ENCODE measurements at regions not wholly inside any gene's neighbourhood (a gene's known extent, or its start where the extent isn't known, plus 50 kb on each side); places are given as distances from the start of the nearest gene placed in this dataset.
A peak's percentile ranks its signal among the peaks of the same experiment; 100 is the strongest.

- TF ChIP-seq CTCF (IDR thresholded peaks at IDR 0.05) (no peak), POLR2A (IDR thresholded peaks at IDR 0.05) (no peak)
- Histone ChIP-seq H3K36me3 (no peaks in the 10 kb centered on the region), H3K4me1 (no peaks in the 10 kb centered on the region), H3K9me3 (no peaks in the 10 kb centered on the region), H3K27me3 (no peaks in the 10 kb centered on the region), H3K27ac (no peak overlapping the region), H3K4me3 (no peak overlapping the region)
- WGBS, 4 donors: 77 to 85% (median 79%) methylated on average over 3 of the region's 3 CpGs
- ATAC-seq (peak in 3 of 4 donors; percentile 64 to 83 (median 79)), DNase-seq (peak in 4 of 5 donors; percentile 26 to 71 (median 46))
- intact Hi-C loops (cut with DNase I): loop anchor here in 5 of 10 donors (10.0 kb wide), 4 partner anchors 178 to 348 kb away; partner anchors contain the start of gene PDE1A (in 1 of the 5)
Measured at GRCh38 chr2:182642328-182642727, 73.7 kb upstream of the DNAJC10 start.

DNA sequence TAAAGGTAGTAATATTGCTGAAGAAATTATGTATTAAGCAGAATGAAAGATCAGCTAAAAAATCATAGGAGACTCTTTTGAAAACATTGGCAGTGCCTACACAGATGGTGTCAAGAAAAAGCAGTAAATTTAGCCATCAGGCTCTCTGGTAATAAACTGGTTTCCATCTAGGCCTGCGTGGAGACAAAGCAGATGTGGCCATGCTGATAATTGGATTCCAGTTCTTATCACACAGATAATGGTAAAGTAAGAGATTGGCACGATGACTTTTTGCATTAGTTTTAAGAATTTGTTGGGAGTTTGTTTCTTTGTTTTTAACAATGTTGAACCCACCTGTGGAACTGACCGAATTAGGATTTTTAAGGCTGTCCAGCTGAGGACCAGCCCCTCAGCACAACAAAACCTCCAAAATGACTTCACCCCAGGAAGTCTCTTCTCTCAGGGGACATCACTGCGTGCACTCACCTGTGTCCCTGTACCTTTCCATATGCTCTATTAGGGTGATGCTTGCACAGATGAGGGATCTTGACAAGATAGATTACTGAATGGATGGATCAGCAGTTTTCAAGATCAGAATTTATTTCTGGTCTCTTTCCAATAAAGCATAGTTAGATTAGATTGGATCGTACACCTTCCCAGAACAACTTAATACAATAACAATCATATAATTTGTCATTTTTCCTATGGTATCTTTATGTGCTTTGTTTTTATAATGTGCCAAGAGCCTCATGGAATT lies 69.1 kb upstream of the DNAJC10 start:
- Histone ChIP-seq H3K4me3 (no peak overlapping the region), H3K27me3 (no peaks in the 10 kb centered on the region), H3K36me3 (no peaks in the 10 kb centered on the region), H3K27ac (no peak overlapping the region), H3K9me3 (no peaks in the 10 kb centered on the region), H3K4me1 (peaks cover 0 to 14% (median 0%) of the 10 kb centered on the region in 12 donors)
- intact Hi-C loops (cut with DNase I): loop anchor here in 5 of 10 donors (5.0 to 10.0 kb wide), 5 partner anchors 182 to 352 kb away; partner anchors contain the start of gene PDE1A (in 2 of the 5)
- ATAC-seq: no peak
- TF ChIP-seq POLR2A (IDR thresholded peaks at IDR 0.05) (no peak), CTCF (IDR thresholded peaks at IDR 0.05) (no peak)
- WGBS, 4 donors: 74 to 80% (median 75%) methylated on average over 5 of the region's 5 CpGs
- no peak for DNase-seq

DNA sequence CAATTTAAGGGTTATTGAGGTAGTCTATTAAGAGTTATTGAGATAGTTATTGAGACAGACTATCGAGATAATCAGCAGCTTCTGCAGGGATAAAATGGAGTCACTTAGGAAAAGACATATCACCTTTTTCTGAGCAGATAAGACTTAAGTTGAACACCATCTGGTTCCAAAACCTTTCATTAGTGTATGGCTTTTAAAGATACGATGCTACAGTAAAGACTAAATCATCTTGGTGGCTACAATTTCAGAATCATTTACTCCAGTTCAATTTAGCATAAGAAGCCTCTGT lies 68.6 kb upstream of the DNAJC10 start:
- H3K9me3 ChIP-seq: no peaks in the 10 kb centered on the region
- TF ChIP-seq CTCF (IDR thresholded peaks at IDR 0.05): no peak
- TF ChIP-seq POLR2A (IDR thresholded peaks at IDR 0.05): no peak
- no peak for ATAC-seq
- H3K4me1 ChIP-seq: peaks cover 0 to 14% (median 0%) of the 10 kb centered on the region in 12 donors
- H3K36me3 ChIP-seq: no peaks in the 10 kb centered on the region
- WGBS, 4 donors: 73 to 81% (median 77%) methylated on average over 2 of the region's 2 CpGs
- intact Hi-C loops (cut with DNase I): loop anchor here in 5 of 10 donors (5.0 to 10.0 kb wide), 5 partner anchors 183 to 353 kb away; partner anchors contain the start of gene PDE1A (in 2 of the 5)
- no peak overlapping the region for H3K27ac ChIP-seq
- no peaks in the 10 kb centered on the region for H3K27me3 ChIP-seq
- no peak for DNase-seq
- H3K4me3 ChIP-seq: no peak overlapping the region

- peak; percentile 50 to 80 (median 68) for ATAC-seq
Measured at GRCh38 chr2:182649316-182649715, 66.7 kb upstream of the DNAJC10 start.

More at GRCh38 chr2:182649316-182649715, 66.7 kb upstream of the DNAJC10 start:
- no peak overlapping the region for H3K4me3 ChIP-seq
- H3K27me3 ChIP-seq: no peaks in the 10 kb centered on the region
- peaks cover 0 to 14% (median 0%) of the 10 kb centered on the region in 12 donors for H3K4me1 ChIP-seq
- DNase-seq: peak in 2 of 5 donors; percentile 23 to 37
- no peak overlapping the region for H3K27ac ChIP-seq
- WGBS, 4 donors: 58 to 65% (median 63%) methylated on average over 6 of the region's 6 CpGs
- no peaks in the 10 kb centered on the region for H3K36me3 ChIP-seq
- no peaks in the 10 kb centered on the region for H3K9me3 ChIP-seq
- TF ChIP-seq POLR2A (IDR thresholded peaks at IDR 0.05) (no peak), CTCF (IDR thresholded peaks at IDR 0.05) (peak; percentile 9 to 63 (median 50))
- intact Hi-C loops (cut with DNase I): loop anchor here in 6 of 10 donors (2.0 to 10.0 kb wide), 7 partner anchors 185 to 465 kb away; partner anchors contain the start of gene PDE1A (in 2 of the 6)
